HG03558 (cell line): ENCODE measurements at regions not wholly inside any gene's neighbourhood (a gene's known extent, or its start where the extent isn't known, plus 50 kb on each side); places are given as distances from the start of the nearest gene placed in this dataset.
A peak's percentile ranks its signal among the peaks of the same experiment; 100 is the strongest.
"Not testable (repeated sequence)": the region's sequence is repeated elsewhere in the genome, so short reads cannot be mapped to it uniquely, and the experiment has no call there.

ENCODE experiments used
- ATAC-seq: cut with Tn5 transposase; IDR thresholded peaks from one replicate; pipeline ENCODE4 v1.9.1; 2021; ENCODE audit warnings: moderate number of reproducible peaks; ENCODE audit not compliant: unreplicated experiment; ENCODE audit errors: extremely low read depth

- peak; percentile 99 for ATAC-seq
Observed at GRCh38 chr13:38415233-38415632, 65.6 kb downstream of the UFM1 start.

- no peak for ATAC-seq
Observed at GRCh38 chr13:38417241-38417640, 67.6 kb downstream of the UFM1 start.

DNA sequence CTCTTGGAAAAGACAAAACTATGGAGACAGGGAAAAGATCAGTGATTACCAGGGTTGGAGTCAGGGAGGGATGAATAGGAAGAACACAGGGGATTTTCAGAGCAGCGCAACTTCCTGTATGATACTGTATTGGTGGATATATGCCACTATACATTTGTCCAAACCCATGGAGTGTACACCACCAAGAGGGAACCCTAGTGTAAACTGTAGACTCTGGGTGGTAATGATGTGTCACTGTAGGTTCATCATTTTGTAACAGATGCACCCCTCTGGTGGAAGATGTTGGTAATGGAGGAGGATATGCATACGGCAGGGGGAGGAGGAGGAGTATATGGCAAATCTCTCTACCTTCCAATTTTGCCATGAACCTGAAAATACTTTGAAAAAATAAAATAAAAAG lies 68.1 kb downstream of the UFM1 start:
- no peak for ATAC-seq

GRCh38 chr13:38418286-38418685 lies 68.6 kb downstream of the UFM1 start:
- ATAC-seq: no peak

DNA sequence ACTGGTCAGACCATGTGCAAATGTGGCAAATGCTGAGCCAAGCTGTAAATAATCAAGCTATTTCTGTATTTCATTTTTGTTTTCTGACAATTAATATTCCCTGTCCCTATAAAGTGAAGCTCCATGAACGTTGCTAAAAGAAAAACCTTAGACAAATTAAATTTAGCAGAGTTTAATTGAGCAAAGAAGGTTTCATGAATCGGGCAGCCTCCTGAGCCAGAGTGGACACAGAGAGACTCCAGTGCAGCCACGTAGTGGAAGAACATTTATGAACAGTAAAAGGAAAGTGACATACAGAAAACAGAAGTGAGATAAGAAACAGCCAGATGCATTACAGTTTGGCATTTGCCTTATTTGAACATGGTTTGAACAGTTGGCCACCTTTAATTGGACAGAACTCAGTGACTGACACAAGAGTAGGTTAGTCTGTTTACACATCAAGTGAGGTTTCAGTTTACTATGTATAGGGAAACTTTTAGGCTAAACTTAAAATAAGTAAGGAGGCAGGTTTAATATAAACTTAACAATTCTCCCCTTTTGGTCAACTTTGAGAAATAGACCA lies 69.7 kb downstream of the UFM1 start:
- no peak for ATAC-seq

- no peak for ATAC-seq
Observed at GRCh38 chr13:38421590-38422560, 72.2 kb downstream of the UFM1 start.

DNA sequence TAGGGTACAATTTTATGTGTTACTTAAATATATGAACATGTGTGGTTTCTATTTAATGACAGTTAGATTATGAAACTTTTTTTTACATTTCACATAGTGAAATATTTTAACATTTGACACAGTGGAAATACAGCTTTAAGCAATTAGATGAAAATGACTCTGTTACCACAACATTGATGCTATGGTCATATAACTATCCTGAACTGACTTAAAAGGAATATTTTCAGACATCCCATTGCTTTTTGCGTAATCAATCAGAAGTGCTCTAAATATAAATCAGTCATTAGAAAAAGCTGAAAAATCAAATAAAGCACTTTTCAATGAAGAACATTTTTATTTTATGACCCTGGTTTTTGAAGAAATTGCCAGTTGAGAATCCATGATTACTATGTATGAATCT lies 80.3 kb downstream of the UFM1 start:
- no peak for ATAC-seq

DNA sequence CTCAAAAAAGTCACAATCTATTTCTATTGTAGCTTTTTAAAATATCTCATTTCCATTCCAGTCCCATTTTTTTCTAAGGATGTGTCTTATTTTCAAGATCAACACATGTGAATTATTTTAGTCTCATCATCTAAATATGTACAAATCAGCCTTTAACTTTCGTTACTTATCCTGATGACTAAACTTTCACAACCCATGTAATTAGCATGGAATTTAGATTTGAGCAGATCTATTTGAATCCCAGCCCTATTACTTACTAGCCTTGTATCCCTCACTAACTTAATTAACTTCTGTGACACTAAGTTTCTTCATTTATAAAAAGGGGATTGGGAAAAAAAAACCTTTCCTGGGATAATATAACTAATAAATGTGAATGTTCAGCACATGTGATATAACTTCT lies 81.1 kb downstream of the UFM1 start:
- ATAC-seq: no peak

GRCh38 chr13:38440666-38441065 lies 91.0 kb downstream of the UFM1 start:
- ATAC-seq: no peak

DNA sequence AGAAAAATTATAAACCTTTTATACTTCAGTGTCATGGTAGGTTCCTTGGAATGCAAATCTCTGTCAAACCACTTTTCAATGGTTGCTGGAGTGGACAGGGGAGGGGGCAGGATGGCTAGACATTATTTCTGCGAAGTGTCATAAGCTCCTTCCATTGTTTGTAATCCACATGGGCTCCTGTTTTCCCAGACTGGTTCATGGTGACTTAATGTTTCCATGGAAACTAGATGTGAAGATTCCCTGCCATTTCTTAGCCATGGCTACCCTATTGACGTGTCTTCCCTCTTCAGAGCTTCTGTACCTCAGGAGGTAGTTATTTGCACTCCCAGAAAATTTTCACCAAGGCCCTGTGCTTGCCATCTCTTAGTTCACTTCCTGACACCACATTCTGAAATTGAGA lies 95.3 kb downstream of the UFM1 start:
- ATAC-seq: no peak

DNA sequence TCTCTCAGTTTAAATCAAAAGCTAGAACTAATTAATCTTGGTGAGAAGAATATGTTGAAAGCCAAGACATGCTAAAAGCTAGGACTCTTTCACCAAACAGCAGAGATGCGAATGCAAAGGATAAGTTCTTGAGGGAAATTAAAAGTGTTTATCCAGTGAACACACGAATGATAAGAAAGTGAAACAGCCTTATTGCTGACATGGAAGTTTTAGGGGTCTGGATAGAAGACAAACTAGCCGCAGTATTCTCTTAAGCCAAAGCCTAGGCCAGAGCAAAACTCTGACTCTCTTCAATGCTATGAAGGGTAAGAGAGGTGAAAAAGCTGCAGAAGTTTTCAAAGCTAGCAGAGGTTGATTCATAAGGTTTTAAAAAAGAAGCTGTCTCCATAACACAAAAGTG lies 103.0 kb downstream of the UFM1 start:
- ATAC-seq: no peak

DNA sequence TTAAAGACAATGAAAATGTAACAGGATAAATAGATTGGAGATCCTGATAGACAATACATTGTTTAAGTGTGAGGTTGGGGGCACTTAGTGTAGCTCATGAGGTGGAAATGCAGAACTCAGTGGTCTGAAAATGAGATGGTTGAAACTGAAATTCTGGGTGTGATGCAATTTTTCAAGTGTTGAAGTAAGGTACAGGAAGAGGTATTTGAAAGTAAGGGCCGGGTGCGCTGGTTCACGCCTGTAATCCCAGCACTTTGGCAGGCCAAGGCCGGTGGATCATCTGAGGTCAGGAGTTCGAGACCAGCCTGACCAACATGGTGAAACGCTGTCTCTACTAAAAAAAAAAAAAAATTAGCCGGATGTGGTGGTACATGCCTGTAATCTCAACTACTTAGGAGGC lies 113.0 kb downstream of the UFM1 start:
- ATAC-seq: no peak

DNA sequence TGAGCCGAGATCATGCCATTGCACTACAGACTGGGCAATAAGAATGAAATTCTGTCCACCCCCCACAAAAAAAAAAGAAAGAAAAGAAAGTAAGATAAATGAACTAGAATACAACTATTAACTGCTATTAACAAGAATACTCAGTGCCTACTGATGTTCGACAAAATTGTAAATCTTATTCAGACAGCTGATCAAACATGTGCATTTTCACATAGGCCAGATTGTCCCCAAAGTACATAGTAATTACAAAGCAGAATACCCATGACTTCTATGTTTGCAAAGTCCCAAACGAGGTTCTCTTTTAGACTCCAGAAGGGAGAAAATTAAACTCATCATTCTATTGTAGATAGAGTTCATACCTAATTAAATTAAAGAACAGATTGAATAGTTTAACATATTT lies 113.4 kb downstream of the UFM1 start:
- no peak for ATAC-seq

- not testable (repeated sequence) for ATAC-seq
Observed at GRCh38 chr13:38472411-38472810, 122.8 kb downstream of the UFM1 start.

DNA sequence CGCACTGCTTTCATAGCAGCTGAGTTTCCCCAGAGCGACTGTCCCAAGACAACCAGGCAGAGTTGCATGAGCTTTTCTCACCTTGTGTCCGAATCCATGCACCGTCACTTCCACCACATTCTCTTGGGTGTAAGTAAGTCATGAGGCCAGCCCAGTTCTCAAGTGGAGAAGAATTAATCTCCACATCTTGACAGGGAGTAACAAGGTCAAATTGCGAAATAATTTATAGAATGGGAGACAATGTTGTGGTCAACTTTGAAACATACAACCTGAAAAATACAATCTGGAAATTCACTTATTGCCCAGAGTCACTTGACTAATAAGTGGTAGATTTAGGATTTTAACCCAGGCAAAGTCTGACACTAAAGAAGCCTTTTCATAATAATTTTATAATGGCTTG lies 123.7 kb downstream of the UFM1 start:
- no peak for ATAC-seq

DNA sequence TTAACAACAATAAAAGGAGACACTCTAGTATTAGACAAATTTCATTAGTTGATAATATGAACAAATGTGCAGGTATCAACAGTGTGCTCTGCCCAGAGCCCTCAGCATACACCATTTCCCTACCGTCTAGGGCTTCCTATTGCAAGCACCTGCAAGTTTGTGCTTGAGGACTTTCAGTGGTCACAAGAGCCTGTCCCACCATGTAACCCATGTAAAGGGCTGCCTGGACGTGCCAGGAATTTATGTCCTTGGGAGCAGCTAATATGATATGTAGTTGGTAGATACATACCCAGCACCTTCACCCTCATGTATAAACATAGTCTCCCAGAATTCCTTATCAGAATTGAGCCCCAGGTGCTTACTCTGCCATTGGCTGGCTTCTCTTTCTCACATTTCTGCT lies 128.0 kb downstream of the UFM1 start:
- ATAC-seq: no peak

- ATAC-seq: peak; percentile 73
Observed at GRCh38 chr13:38483623-38484022, 134.0 kb downstream of the UFM1 start.

DNA sequence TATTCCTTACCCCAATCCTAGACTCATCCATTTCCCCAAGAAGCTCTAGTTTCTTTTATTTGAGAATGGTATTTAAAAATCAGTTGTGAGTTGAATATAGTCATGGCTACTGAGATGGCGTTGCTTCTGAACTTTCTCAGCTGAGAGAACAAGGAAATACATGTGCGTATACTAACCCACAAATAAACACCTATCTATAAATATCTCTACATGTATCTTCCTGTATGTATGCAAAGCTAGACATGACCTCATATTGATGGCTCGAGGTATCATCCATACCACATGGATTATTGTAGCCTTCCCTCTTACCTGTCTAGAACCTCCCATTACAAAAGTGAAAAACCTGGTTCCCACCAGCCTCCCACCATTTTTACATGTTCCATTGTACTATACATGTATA lies 141.0 kb downstream of the UFM1 start:
- no peak for ATAC-seq

GRCh38 chr13:38494445-38494844 lies 144.8 kb downstream of the UFM1 start:
- no peak for ATAC-seq

DNA sequence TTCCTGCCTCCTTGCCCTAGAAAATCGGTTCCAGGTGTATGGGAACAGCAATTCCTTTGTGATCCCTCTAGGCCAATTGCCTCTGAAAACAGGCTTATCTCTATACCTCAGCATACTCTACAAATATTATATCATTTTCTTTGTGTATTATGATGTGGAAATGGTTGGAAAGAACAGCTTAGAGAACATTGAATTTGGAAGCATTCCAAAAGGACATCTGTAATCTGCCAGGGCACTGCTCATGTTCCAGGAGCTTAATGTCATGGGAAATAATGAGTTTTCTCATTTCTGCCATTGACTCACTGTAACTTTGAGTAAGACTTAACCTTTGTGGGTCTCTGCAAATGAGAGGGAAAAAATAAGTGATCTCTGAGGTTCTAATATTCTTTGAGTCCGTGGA lies 147.3 kb downstream of the UFM1 start:
- ATAC-seq: no peak

GRCh38 chr13:38498271-38498670 lies 148.6 kb downstream of the UFM1 start:
- ATAC-seq: no peak

DNA sequence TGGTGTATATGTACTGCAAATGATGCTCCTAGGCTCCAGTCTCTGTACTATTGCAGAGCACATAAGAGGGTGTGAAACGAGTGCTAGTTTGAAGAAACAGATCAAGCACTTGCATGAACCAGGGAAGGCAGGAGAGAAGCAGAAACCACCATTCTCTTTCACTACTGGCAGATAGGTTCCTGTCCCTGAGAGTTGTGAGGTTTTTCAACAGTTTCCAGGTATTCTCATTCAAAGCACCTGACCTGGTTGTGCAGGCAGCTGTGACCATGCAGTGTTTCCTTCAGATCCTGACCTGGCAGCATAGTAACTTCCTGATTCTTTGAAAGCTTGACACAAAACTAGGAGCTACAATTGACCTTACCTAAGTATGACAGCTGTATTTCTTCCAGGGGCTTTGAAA lies 164.9 kb downstream of the UFM1 start:
- ATAC-seq: no peak
